MG63 (cell line): ENCODE measurements at regions not wholly inside any gene's neighbourhood (a gene's known extent, or its start where the extent isn't known, plus 50 kb on each side); places are given as distances from the start of the nearest gene placed in this dataset.
A peak's percentile ranks its signal among the peaks of the same experiment; 100 is the strongest.

Experiments
- DNase-seq: peaks from one replicate; pipeline ENCODE4 v3.0.0-alpha.2; 2020
- H3K27me3 ChIP-seq: fragments of 250-450 bp; sonication (Bioruptor Pico); 2 replicates; pipeline ENCODE4 v1.5.1; 2020; ENCODE audit warnings: mild to moderate bottlenecking, moderate library complexity
- H3K36me3 ChIP-seq: fragments of 250-450 bp; sonication (Bioruptor Pico); 2 replicates; pipeline ENCODE4 v1.5.1; 2020; ENCODE audit warnings: mild to moderate bottlenecking, moderate library complexity
- H3K4me3 ChIP-seq: fragments of 250-450 bp; sonication (Bioruptor Pico); 2 replicates; pipeline ENCODE4 v1.5.1; 2020; ENCODE audit warnings: mild to moderate bottlenecking, moderate library complexity
- H3K9me3 ChIP-seq: fragments of 250-450 bp; sonication (Bioruptor Pico); 2 replicates; pipeline ENCODE4 v1.5.1; 2020; ENCODE audit warnings: mild to moderate bottlenecking, moderate library complexity

DNA sequence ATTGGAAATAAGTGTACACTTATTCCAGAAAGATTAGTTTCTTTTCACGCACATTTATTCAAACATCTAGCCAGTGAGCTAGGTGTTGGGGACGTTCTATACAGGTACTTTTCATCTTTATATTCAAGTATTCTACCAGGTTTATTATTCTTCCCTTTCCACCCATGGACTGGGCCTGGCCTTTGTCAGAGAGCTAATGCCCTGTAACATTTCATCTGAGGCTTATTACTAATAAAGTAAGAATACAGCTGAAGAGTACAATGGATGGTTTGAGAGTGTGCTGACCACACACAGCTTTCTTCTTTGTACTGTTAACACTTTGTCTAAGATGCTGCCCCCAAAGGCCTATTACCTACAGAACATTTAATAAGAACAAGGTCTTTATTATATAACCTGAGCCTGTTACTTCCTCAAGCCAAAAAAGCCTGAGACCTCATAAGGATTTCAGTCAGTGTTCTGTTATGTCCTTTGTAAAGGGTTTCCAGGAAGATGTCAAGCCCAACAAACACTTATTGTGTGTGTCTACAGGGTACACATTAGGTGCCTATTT is 93.5 kb downstream of the ZNF608 start:
- DNase-seq = no peak
- Histone ChIP-seq H3K27me3 (no peaks in the 10 kb centered on the region), H3K9me3 (no peaks in the 10 kb centered on the region), H3K4me3 (no peak overlapping the region), H3K36me3 (peaks cover 4% of the 10 kb centered on the region; the same call in 1 of the 2 replicates)

DNA sequence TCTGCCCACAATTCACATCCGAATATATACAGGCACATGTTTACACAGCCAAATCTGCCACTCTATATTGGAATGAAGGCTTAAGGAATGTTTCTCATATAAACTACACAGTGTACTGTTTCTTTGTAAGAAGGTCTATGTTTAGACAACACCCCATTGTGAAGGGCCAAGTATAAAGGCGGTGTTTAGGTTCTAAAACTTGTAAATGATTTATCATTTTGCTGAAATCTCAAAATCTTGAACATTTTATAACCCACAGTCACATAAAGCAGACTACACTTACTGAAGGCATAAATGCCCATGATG is 94.0 kb downstream of the ZNF608 start:
- no peaks in the 10 kb centered on the region for H3K9me3 ChIP-seq
- peaks cover 8% of the 10 kb centered on the region for H3K36me3 ChIP-seq
- no peaks in the 10 kb centered on the region for H3K27me3 ChIP-seq
- no peak for DNase-seq
- H3K4me3 ChIP-seq = no peak overlapping the region

DNA sequence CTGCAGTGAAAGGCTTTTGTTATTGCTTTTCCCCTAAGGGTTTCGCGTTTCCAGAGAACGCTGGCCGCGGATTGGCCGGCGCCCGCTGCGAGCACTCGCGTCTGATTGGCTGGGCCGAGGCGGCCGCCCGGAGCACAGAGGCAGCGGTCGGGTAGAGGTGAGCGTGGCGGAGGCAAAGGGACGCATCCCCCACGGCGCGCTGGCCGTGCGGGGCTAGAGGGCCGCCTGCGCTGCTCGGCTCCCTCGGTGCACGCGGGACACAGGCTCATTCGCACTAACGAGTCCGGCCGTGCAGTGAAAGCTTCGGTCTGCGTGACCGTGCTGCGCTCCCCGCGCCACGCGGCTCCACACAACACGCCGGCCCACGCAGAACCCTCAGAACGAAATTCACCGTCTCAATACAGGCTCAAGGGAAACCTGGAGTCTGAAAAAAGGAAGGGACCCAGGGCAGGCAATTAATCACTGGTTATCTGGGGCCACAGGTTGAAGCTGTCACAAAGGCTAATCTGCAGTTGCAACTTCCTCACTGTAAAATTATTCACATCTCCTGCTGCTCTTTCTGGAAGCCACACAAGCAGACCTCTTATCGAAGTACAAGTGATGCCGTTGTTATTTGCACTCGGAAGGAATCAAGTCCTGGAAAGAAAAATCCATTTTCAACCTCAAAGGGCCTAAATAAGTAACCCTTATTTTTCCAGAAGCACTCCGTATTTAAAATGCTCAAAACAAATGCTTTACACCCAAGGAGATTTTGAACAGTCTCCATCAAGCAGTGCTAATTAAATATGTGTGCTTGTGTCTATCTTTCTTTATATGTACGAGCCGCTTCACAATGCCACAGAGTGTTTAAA is 94.6 kb downstream of the ZNF608 start:
- peaks cover 9% of the 10 kb centered on the region for H3K36me3 ChIP-seq
- DNase-seq = peak; percentile 90

DNA sequence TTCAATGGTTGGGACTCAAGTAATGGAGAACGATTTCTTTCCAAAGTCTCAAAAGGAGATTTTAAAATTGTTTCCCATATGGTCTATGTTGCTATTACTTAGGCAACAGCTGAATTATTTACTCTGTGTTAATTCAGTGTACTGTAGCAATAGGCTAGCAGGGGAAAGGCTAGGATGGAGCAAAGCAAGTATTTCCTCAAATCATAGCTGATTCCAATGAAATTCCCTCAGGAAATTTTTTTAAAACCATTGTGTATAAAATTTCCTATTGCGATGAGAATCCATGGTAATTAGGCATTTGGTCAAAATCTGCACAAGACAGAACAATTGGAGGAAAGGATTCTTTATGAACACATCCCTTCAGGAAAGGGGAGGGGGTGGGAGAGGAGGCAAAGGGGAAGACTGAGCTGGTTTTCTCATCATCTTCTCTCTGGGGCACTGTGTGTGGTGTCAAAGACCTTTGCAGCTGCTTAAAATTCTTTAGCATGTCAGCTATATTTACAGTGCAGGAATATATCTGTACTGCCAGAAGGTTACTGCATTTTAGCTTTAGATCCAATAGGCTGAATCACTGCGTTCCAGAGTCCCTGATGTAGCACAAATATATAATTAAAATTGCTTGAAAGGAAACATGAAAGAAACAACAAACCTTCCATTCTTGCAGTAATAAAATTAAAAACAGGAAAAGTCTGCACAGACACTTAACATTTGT is 95.3 kb downstream of the ZNF608 start:
- Histone ChIP-seq H3K27me3 (no peaks in the 10 kb centered on the region), H3K9me3 (no peaks in the 10 kb centered on the region), H3K4me3 (peak overlapping the region; percentile 53), H3K36me3 (peaks cover 12% of the 10 kb centered on the region)
- peak; percentile 43 for DNase-seq

More for the DNA sequence above, 94.6 kb downstream of the ZNF608 start:
- H3K4me3 ChIP-seq = peak overlapping the region; percentile 53
- H3K27me3 ChIP-seq = no peaks in the 10 kb centered on the region
- H3K9me3 ChIP-seq = no peaks in the 10 kb centered on the region

DNA sequence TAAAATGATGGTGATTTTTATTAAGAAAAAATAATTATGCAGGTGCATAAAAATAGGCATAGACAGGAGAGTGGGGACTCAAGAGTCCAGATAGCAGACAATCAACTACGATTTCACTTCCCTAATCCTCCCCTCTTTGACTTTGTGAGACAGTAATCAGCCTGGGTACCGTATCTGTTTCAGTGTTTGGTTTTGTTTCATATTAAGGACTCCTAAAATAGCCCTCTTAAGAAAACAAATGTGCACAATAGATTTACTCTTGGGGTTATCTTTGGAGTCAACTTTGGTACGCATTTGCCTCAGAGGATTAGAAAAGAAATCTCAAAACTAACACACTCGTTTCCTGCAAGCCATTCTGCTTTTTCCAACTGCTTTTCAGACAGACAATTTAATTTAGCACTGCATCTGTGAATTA is 96.3 kb downstream of the ZNF608 start:
- peak overlapping the region; percentile 0; the same call in 1 of the 2 replicates for H3K4me3 ChIP-seq
- H3K36me3 ChIP-seq = peaks cover 12% of the 10 kb centered on the region
- no peaks in the 10 kb centered on the region for H3K9me3 ChIP-seq
- no peaks in the 10 kb centered on the region for H3K27me3 ChIP-seq
- DNase-seq = no peak

DNA sequence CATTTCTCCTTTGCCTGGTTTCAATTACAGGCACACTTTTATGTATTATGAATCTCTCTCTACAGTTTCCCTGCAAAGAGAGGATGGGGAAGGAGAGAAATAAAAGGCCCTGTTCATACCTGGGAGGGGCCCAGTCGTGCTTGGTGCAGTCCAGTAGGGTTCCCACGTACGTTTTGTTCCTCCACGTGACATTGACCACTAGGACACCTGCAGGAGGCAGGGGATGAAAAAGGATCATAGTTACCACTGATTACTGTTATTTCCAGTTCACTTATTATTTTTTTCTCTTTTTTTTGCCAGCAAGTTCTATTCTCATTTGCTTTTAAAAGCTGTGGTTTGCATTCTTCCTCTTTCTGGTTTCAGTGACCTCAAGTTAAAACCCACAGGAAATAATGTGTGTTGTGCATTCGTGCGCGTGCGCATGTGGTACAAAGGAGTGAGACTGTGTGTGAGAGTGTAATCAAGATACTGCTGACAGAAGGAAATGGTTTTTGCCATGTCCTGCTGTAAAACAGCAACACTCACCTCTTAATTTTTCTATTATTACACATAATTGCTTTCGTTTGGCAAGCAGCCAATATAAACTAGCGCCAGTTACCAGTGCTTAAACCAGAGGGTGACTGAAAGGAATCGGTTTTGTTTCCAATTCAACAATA is 96.8 kb downstream of the ZNF608 start:
- H3K9me3 ChIP-seq = no peaks in the 10 kb centered on the region
- peak overlapping the region; percentile 0; the same call in 1 of the 2 replicates for H3K4me3 ChIP-seq
- H3K36me3 ChIP-seq = peaks cover 12% of the 10 kb centered on the region
- DNase-seq = peak; percentile 70
- H3K27me3 ChIP-seq = no peaks in the 10 kb centered on the region

DNA sequence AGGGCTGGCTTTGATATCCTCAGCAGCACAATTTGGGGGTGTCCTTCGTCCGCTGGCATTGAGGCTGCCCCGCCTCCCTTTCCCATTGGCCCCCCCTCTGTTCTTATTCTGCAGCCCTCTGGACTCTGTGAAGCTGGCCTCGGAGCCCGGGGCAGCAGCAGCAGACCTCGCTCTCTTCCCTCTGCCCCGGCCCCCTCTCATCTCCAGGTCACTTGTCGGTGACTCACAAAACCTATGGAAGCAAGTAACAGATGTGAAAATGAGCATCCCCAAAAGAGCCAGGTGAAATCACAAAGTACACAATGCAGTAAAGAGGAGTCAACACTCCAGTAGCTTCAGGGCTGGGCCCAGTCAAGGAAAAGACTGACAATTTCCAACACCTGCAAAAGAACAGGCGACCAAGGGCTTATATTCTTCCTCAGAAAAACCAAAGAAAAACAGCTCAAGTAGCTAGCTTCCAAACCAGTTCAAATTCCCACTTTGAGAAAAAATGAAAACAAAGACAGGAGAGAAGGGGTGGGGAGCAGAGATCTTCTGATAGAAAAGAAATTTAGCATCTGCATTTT is 97.5 kb downstream of the ZNF608 start:
- Histone ChIP-seq H3K27me3 (no peaks in the 10 kb centered on the region), H3K9me3 (no peaks in the 10 kb centered on the region), H3K4me3 (no peak overlapping the region), H3K36me3 (peaks cover 17% of the 10 kb centered on the region)
- DNase-seq = no peak

DNA sequence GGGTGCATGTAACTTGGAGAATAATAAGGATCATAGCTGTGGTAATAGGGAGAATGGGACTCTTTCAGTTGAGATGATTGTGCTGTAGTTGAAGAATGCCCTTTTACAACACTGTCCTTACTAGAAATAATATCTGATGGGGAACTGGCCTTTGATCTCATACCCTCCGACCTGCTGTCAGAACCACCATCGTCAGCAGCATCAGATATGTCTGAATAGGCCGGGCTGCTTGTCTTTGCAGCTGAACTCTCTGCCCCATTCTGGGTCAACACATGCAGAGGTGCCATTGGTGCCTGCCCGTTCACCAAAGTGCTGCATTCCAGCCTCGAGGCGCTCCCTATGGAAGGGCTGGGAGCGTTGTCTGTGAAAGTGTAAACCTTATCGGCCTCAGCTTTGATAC is 99.1 kb downstream of the ZNF608 start:
- H3K36me3 ChIP-seq = peaks cover 29% of the 10 kb centered on the region
- DNase-seq = no peak

DNA sequence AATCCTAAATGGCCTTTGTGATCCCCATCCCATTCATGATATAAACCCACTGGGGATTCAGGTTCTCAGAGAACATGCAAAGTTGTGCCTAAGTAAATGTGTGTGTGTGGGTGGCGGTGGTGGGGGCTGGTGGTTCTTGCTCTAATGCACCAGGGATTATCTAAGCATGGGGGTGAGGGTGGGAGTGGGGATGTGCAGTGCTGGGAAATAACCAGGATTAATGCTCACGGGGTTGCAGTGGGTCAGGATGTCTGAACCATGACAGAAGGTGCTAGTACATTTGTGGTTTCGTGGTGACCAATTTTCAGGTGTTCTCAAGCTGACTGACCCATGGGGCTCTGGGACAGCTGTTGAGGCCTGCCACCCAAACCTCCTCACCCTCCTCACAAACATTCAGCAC is 101.0 kb downstream of the ZNF608 start:
- Histone ChIP-seq H3K9me3 (no peaks in the 10 kb centered on the region), H3K4me3 (no peak overlapping the region), H3K27me3 (no peaks in the 10 kb centered on the region), H3K36me3 (peaks cover 33% of the 10 kb centered on the region)
- DNase-seq = no peak

More for the DNA sequence above, 99.1 kb downstream of the ZNF608 start:
- Histone ChIP-seq H3K27me3 (no peaks in the 10 kb centered on the region), H3K4me3 (no peak overlapping the region), H3K9me3 (no peaks in the 10 kb centered on the region)

DNA sequence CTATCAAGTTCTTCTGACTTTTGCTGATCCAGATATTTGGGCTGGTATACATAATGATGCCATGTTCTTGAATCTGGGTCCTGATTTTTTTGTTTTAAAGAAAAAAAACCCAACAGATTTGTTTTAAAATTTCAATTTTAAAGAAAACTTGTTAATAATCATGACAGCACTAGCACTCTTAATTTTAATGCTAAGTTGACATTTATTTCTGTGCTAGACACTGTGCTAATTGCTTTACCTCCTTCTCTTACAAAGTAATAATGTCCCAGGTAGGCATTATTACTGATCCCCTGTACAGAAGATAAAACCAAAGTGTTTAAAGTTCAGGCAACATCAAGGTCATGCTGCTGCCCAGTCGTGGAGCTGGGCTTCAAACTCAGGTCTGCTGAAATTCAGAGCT is 101.9 kb downstream of the ZNF608 start:
- no peaks in the 10 kb centered on the region for H3K27me3 ChIP-seq
- no peaks in the 10 kb centered on the region for H3K9me3 ChIP-seq
- no peak overlapping the region for H3K4me3 ChIP-seq
- peaks cover 34% of the 10 kb centered on the region for H3K36me3 ChIP-seq
- DNase-seq = no peak

DNA sequence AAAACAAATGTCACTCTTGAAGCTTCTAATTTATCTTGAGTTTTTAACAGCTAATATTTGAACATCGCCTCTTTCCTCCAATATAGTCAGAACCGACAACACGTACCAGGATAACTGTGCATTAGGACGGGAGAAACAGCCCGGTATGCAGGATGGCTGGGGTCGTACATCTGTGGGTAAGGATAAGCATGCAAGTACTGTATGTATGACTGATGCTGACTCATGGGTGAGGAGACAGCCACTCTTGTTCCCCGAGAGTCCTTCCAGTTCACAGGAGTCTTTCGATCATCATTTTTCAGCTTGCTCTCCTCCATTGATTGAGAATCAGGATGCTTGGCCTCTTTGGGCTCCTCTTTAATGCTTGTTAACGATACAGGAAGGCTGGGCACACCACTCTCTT is 102.3 kb downstream of the ZNF608 start:
- H3K4me3 ChIP-seq = no peak overlapping the region
- H3K27me3 ChIP-seq = no peaks in the 10 kb centered on the region
- no peak for DNase-seq
- peaks cover 38% of the 10 kb centered on the region for H3K36me3 ChIP-seq
- H3K9me3 ChIP-seq = no peaks in the 10 kb centered on the region

DNA sequence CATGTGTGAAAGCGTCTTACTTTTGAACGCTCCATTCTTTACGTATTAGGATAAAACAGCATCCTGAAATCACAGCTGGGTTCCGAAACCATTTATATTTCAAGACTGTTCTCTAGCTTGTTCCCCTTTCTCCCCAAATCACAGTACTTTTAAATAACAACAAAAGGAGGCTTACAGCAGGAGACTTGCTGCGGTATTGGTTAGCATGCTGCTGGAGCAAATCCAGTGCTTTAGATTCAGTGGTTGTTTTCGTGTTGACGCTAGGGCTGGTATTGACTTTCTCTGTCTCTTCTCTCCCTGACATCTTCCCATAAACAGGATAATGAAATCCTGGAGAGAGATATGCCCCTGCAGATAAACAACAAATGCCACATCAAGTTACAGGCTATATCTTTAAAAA is 103.1 kb downstream of the ZNF608 start:
- H3K9me3 ChIP-seq = no peaks in the 10 kb centered on the region
- H3K4me3 ChIP-seq = no peak overlapping the region
- H3K27me3 ChIP-seq = no peaks in the 10 kb centered on the region
- peaks cover 41% of the 10 kb centered on the region for H3K36me3 ChIP-seq
- no peak for DNase-seq

DNA sequence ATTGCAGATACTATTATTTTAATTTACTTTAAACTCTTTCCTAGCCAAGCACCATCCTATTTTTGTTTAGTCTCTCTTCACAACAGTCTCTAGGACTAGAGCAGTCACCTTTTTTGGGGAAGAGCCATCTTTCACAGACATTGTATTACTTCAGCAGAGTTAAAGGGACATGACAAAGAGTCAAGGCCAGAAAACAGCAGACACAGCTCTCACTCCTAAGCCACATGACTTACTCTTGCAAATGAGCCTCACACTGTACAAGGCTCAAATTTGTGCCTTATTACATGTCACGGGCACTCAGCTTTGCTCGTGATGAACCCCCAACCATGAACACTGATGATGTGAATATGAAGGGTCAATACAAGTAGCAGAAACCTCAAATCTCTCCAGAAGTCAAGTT is 104.3 kb downstream of the ZNF608 start:
- peaks cover 34% of the 10 kb centered on the region for H3K36me3 ChIP-seq
- no peaks in the 10 kb centered on the region for H3K9me3 ChIP-seq
- DNase-seq = no peak
- H3K27me3 ChIP-seq = no peaks in the 10 kb centered on the region
- H3K4me3 ChIP-seq = no peak overlapping the region

DNA sequence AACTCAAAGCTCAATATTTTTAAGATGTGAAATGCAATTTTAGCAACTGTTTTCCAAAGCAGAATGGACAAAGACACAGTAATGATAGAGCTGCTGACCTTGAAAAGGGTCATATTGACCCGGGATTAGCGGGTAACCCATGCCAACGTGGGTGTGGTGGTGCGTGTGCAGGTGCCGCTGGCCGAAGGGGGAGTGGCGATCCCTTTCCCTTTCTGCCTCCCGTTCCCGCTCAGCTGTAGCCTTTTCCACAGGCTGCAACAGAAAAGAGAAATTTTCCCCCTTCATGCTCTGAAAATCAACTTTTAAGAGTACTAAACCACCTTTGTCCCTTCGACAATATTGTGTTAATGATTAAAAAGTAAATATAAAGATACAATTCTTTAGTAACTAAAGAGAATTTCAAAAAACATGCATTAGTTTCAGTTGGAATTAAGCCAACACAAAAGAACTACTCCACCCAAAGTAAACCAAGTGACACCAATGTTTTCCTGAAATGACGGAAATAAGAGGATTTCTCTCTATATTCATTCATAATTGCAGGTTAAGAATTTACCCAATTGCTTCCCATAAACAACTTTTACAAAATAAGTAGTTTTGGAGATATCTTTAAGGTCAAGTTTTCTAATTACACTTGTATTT is 105.2 kb downstream of the ZNF608 start:
- no peak overlapping the region for H3K4me3 ChIP-seq
- H3K36me3 ChIP-seq = peaks cover 31% of the 10 kb centered on the region
- no peak for DNase-seq
- no peaks in the 10 kb centered on the region for H3K27me3 ChIP-seq
- H3K9me3 ChIP-seq = no peaks in the 10 kb centered on the region

DNA sequence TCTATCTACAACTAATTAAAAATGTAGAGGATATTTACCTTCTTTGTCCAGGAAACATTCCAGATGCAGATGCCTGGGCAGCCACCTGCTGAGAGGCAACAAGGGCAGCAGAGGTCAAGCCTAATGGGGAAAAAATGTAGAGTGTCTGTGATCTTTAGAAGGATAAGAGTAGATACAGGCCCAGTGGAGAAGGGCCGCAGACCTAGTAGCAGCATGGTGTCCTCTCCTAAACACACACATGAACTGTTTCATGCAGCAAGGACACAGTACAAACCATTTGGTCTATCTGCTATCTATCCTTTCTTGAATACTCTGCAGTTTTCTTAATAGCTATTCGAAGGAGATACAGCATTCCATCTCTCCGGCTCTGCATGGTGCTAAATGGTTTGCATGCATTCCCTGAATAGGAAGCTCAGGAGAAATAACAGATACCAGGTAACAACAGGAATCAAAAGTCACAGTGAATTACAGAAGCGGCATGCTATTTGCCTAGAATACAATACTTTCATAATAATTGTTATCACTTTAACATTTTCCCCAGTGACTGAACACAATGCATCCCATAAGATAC is 107.3 kb downstream of the ZNF608 start:
- Histone ChIP-seq H3K36me3 (peaks cover 28% of the 10 kb centered on the region), H3K27me3 (no peaks in the 10 kb centered on the region), H3K9me3 (no peaks in the 10 kb centered on the region), H3K4me3 (no peak overlapping the region)
- no peak for DNase-seq

DNA sequence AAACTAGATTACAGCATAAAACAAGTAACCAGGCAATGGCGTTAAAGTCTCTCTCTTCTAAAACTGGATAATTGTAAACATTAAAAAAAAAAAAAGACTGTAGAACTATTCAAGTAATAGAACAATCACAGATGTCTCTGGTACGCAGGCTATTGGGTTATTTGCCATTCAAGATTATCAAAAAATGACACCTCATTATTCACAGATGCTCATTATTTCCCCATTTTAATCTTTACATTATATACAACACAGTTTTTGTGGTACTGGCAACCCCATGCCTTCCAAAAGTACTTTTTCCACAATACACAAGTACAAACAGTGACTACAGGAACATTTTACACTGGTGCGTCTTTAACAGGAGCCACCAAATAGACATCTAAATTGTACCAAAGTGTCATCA is 109.4 kb downstream of the ZNF608 start:
- no peaks in the 10 kb centered on the region for H3K27me3 ChIP-seq
- H3K9me3 ChIP-seq = no peaks in the 10 kb centered on the region
- no peak overlapping the region for H3K4me3 ChIP-seq
- DNase-seq = no peak
- H3K36me3 ChIP-seq = peaks cover 14% of the 10 kb centered on the region
